ENCODE measurements at regions not wholly inside any gene's neighbourhood (a gene's known extent, or its start where the extent isn't known, plus 50 kb on each side); places are given as distances from the start of the nearest gene placed in this dataset.
"Not testable (repeated sequence)": the region's sequence is repeated elsewhere in the genome, so short reads cannot be mapped to it uniquely, and the experiment has no call there.

GRCh38 chr13:109323338-109323737 is 463.0 kb downstream of the IRS2 start:
- DNase-seq (ENCODE audit: low read depth) = no peak

- DNase-seq (ENCODE audit: low read depth) = no peak
These were observed 467.3 kb downstream of the IRS2 start for GRCh38 chr13:109318945-109319590.

- no peak for DNase-seq (ENCODE audit: low read depth)
These were observed 470.9 kb downstream of the IRS2 start for GRCh38 chr13:109315481-109315880.

GRCh38 chr13:109314101-109314500 is 472.3 kb downstream of the IRS2 start:
- no peak for DNase-seq (ENCODE audit: low read depth)

- no peak for DNase-seq (ENCODE audit: low read depth)
These were observed 474.0 kb downstream of the IRS2 start for GRCh38 chr13:109312399-109312798.

GRCh38 chr13:109311431-109311976 is 474.9 kb downstream of the IRS2 start:
- DNase-seq (ENCODE audit: low read depth) = not testable (repeated sequence)

GRCh38 chr13:109309625-109310363 is 476.6 kb downstream of the IRS2 start:
- no peak for DNase-seq (ENCODE audit: low read depth)

GRCh38 chr13:109307027-109307426 is 479.4 kb downstream of the IRS2 start:
- no peak for DNase-seq (ENCODE audit: low read depth)

GRCh38 chr13:109301726-109302125 is 484.7 kb downstream of the IRS2 start:
- no peak for DNase-seq (ENCODE audit: low read depth)

- DNase-seq (ENCODE audit: low read depth) = no peak
These were observed 485.1 kb downstream of the IRS2 start for GRCh38 chr13:109301276-109301675.

GRCh38 chr13:109297628-109298027 is 488.8 kb downstream of the IRS2 start:
- DNase-seq (ENCODE audit: low read depth) = no peak

GRCh38 chr13:109293166-109293565 is 493.2 kb downstream of the IRS2 start:
- DNase-seq (ENCODE audit: low read depth) = no peak

GRCh38 chr13:109288151-109288709 is 498.2 kb downstream of the IRS2 start:
- DNase-seq (ENCODE audit: low read depth) = no peak

- no peak for DNase-seq (ENCODE audit: low read depth)
These were observed 498.8 kb downstream of the IRS2 start for GRCh38 chr13:109287553-109287952.

GRCh38 chr13:109285586-109285985 is 500.8 kb downstream of the IRS2 start:
- no peak for DNase-seq (ENCODE audit: low read depth)

GRCh38 chr13:109281903-109282635 is 504.3 kb downstream of the IRS2 start:
- no peak for DNase-seq (ENCODE audit: low read depth)

- DNase-seq (ENCODE audit: low read depth) = no peak
These were observed 505.1 kb downstream of the IRS2 start for GRCh38 chr13:109281017-109281902.

GRCh38 chr13:109276261-109276660 is 510.1 kb downstream of the IRS2 start:
- DNase-seq (ENCODE audit: low read depth) = no peak

- DNase-seq (ENCODE audit: low read depth) = no peak
These were observed 510.5 kb downstream of the IRS2 start for GRCh38 chr13:109275852-109276251.

GRCh38 chr13:109275139-109275745 is 511.1 kb downstream of the IRS2 start:
- DNase-seq (ENCODE audit: low read depth) = no peak
